HCT116 (cell line): ENCODE measurements at regions not wholly inside any gene's neighbourhood (a gene's known extent, or its start where the extent isn't known, plus 50 kb on each side); places are given as distances from the start of the nearest gene placed in this dataset.

Experiments used
- CTCF ChIP-seq, 3 experiments: fragments of 200-600 bp in 1 of 3; sonication (generic) in 1 of 3; IDR thresholded peaks in 2 of 3; conservative IDR thresholded peaks in 1 of 3; 2 replicates each; pipeline ENCODE4 v1.5.1; 2012 to 2017; ENCODE audit warnings: low read depth in 2 of 3, low read length in 2 of 3, antibody characterized with exemption in 1 of 3, borderline replicate concordance in 1 of 3, control low read depth in 1 of 3, mild to moderate bottlenecking in 1 of 3, mixed read lengths in 1 of 3, mixed run types in 1 of 3, moderate library complexity in 1 of 3; ENCODE audit not compliant: insufficient read depth in 1 of 3
- REST ChIP-seq: IDR thresholded peaks from 2 replicates; pipeline ENCODE4 v1.6.1; 2012; ENCODE audit warnings: low read depth
- YY1 ChIP-seq: IDR thresholded peaks from 2 replicates; pipeline ENCODE4 v1.6.1; 2011; ENCODE audit warnings: low read length, low read depth, moderate library complexity, mild to moderate bottlenecking; ENCODE audit not compliant: insufficient replicate concordance; ENCODE audit errors: extremely low read depth

- no peak for TF ChIP-seq CTCF (IDR thresholded peaks at IDR 0.05 in 2 of 3, conservative IDR thresholded peaks at IDR 0.05 in 1 of 3; ENCODE audit: borderline replicate concordance in 1 of 3, insufficient read depth in 1 of 3, low read depth in 2 of 3, low read length in 2 of 3)
- no peak for TF ChIP-seq REST
- TF ChIP-seq YY1, result no peak
Measured at GRCh38 chr14:55975281-55975910, 142.8 kb upstream of the PELI2 start.
